ENCODE measurements at regions not wholly inside any gene's neighbourhood (a gene's known extent, or its start where the extent isn't known, plus 50 kb on each side); places are given as distances from the start of the nearest gene placed in this dataset.

- no peak for DNase-seq (ENCODE audit: low read depth, low spot score)
- no TSS peak for BruUV-seq (replicated peaks)
- Histone ChIP-seq H4K20me1 (ENCODE audit: insufficient read depth) (no peaks in the 10 kb centered on the region), H3K9me3 (ENCODE audit: control insufficient read depth in 1 of 2, insufficient read depth in 1 of 2, low read depth in 1 of 2, low read length in 2 of 2) (peaks cover 26 to 41% of the 10 kb centered on the region in 2 experiments; a peak in 2 of 4 replicates), H2AFZ (ENCODE audit: low read depth, low read length, poor library complexity, severe bottlenecking) (no peak overlapping the region), H3K27me3 (ENCODE audit: insufficient read depth, low read length) (no peaks in the 10 kb centered on the region), H3K36me3 (ENCODE audit: control insufficient read depth in 1 of 2, insufficient read depth in 2 of 2, low read length in 2 of 2) (no peaks in the 10 kb centered on the region), H3K4me1 (ENCODE audit: control insufficient read depth in 1 of 2, insufficient read depth in 2 of 2, low read length in 2 of 2) (no peaks in the 10 kb centered on the region), H3K9me2 (ENCODE audit: insufficient read depth) (no peaks in the 10 kb centered on the region), H3K79me2 (ENCODE audit: insufficient read depth, low read length) (no peaks in the 10 kb centered on the region), H3K27ac (ENCODE audit: low read depth, low read length) (no peak overlapping the region), H3K4me2 (ENCODE audit: low read length) (no peak overlapping the region), H3K9ac (ENCODE audit: low read length) (no peak overlapping the region), H3K4me3 (replicated peaks in 1 of 2; ENCODE audit: low read depth in 1 of 2, low read length in 2 of 2) (no peak overlapping the region)
- ChIA-PET RAD21 (ENCODE audit: low non-redundant PET in 1 of 2, low total read pairs in 2 of 2, uncharacterized antibody in 2 of 2, unreplicated experiment in 2 of 2) (no interaction called here), CTCF (no interaction called here), POLR2A (no interaction called here)
- no peak for TF ChIP-seq TCF7L2 (IDR thresholded peaks at IDR 0.05; ENCODE audit: borderline replicate concordance, extremely low read depth, insufficient read depth, insufficient read length)
- no peak for TF ChIP-seq ELF1 (IDR thresholded peaks at IDR 0.05; ENCODE audit: borderline replicate concordance, low read depth)
- no peak for TF ChIP-seq ZBTB33 (IDR thresholded peaks at IDR 0.05; ENCODE audit: extremely low read depth, insufficient replicate concordance, low read length)
- ATAC-seq: no peak
- intact Hi-C loops (cut with micrococcal nuclease): no loop called here
These were observed 817.5 kb downstream of the SQOR start for GRCh38 chr15:46452297-46452820.

GRCh38 chr15:46456456-46456855, 821.6 kb downstream of the SQOR start:
- peaks cover 28 to 35% of the 10 kb centered on the region in 2 experiments; a peak in 2 of 4 replicates for H3K9me3 ChIP-seq (ENCODE audit: control insufficient read depth in 1 of 2, insufficient read depth in 1 of 2, low read depth in 1 of 2, low read length in 2 of 2)
- DNase-seq (ENCODE audit: low read depth, low spot score) (no peak), ATAC-seq (no peak)
- H3K4me2 ChIP-seq (ENCODE audit: low read length): no peak overlapping the region
- no peaks in the 10 kb centered on the region for H3K9me2 ChIP-seq (ENCODE audit: insufficient read depth)
- H3K27me3 ChIP-seq (ENCODE audit: insufficient read depth, low read length): no peaks in the 10 kb centered on the region
- no peak overlapping the region for H2AFZ ChIP-seq (ENCODE audit: low read depth, low read length, poor library complexity, severe bottlenecking)
- no peaks in the 10 kb centered on the region for H4K20me1 ChIP-seq (ENCODE audit: insufficient read depth)
- no peaks in the 10 kb centered on the region for H3K4me1 ChIP-seq (ENCODE audit: control insufficient read depth in 1 of 2, insufficient read depth in 2 of 2, low read length in 2 of 2)
- ChIA-PET POLR2A (no interaction called here), CTCF (no interaction called here), RAD21 (ENCODE audit: low non-redundant PET in 1 of 2, low total read pairs in 2 of 2, uncharacterized antibody in 2 of 2, unreplicated experiment in 2 of 2) (no interaction called here)
- intact Hi-C loops (cut with micrococcal nuclease): no loop called here
- H3K27ac ChIP-seq (ENCODE audit: low read depth, low read length): no peak overlapping the region
- no peak overlapping the region for H3K9ac ChIP-seq (ENCODE audit: low read length)
- H3K36me3 ChIP-seq (ENCODE audit: control insufficient read depth in 1 of 2, insufficient read depth in 2 of 2, low read length in 2 of 2): no peaks in the 10 kb centered on the region
- H3K79me2 ChIP-seq (ENCODE audit: insufficient read depth, low read length): no peaks in the 10 kb centered on the region
- no TSS peak for BruUV-seq (replicated peaks)
- no peak overlapping the region for H3K4me3 ChIP-seq (replicated peaks in 1 of 2; ENCODE audit: low read depth in 1 of 2, low read length in 2 of 2)
- TF ChIP-seq CEBPB (IDR thresholded peaks at IDR 0.05; ENCODE audit: low read depth): no peak
- no peak for TF ChIP-seq ZFX (IDR thresholded peaks at IDR 0.05)
- TF ChIP-seq EZH2phosphoT487 (IDR thresholded peaks at IDR 0.05; ENCODE audit: borderline replicate concordance): no peak
- no peak for TF ChIP-seq CBX3 (IDR thresholded peaks at IDR 0.05; ENCODE audit: low read depth)
- no peak for TF ChIP-seq POLR2AphosphoS5 (IDR thresholded peaks at IDR 0.05; ENCODE audit: low read depth, low read length)
- no peak for TF ChIP-seq EZH2 (IDR thresholded peaks at IDR 0.05)
- TF ChIP-seq TCF7L2 (IDR thresholded peaks at IDR 0.05; ENCODE audit: borderline replicate concordance, extremely low read depth, insufficient read depth, insufficient read length): no peak
- TF ChIP-seq CTCF (IDR thresholded peaks at IDR 0.05 in 2 of 3, conservative IDR thresholded peaks at IDR 0.05 in 1 of 3; ENCODE audit: borderline replicate concordance in 1 of 3, insufficient read depth in 1 of 3, low read depth in 2 of 3, low read length in 2 of 3): no peak
- no peak for TF ChIP-seq POLR2A (IDR thresholded peaks at IDR 0.05; ENCODE audit: borderline replicate concordance, extremely low read depth, insufficient read depth, insufficient read length)
- TF ChIP-seq YY1 (IDR thresholded peaks at IDR 0.05; ENCODE audit: extremely low read depth, insufficient replicate concordance, low read depth, low read length): no peak
- no peak for TF ChIP-seq RAD21 (IDR thresholded peaks at IDR 0.05; ENCODE audit: low read depth)
- TF ChIP-seq SP1 (IDR thresholded peaks at IDR 0.05; ENCODE audit: low read depth): no peak
- no peak for TF ChIP-seq JUND (IDR thresholded peaks at IDR 0.05)
- TF ChIP-seq ELF1 (IDR thresholded peaks at IDR 0.05; ENCODE audit: borderline replicate concordance, low read depth): no peak

Measured in HCT116 (cell line).